ENCODE measurements at regions not wholly inside any gene's neighbourhood (a gene's known extent, or its start where the extent isn't known, plus 50 kb on each side); places are given as distances from the start of the nearest gene placed in this dataset.

DNA sequence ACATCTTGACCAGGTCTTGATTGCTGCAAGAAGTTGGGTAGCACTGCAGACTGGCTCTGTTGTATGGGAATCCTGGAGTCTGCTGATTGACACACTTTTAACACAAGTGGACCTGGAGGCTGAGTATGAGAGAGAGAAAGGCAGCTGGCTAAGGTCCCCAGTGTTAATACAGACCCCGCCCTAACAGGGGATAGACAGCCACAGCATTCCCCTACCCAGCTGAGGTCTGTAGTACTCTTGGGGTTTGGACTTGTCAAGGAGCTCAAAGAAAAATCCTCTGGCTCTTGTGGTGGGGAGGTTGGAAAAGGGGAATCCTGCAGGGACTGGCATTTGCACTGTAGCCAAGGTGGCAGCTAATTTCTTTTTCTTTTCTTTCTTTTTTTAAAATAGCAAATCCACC lies 192.7 kb downstream of the ZNF621 start:
- DNase-seq (ENCODE audit: extremely low spot score): no peak
- ChIA-PET POLR2A (no interaction called here), CTCF (no interaction called here)
- TF ChIP-seq ZNF384 (IDR thresholded peaks at IDR 0.05): no peak
- no peak for TF ChIP-seq CTBP1 (IDR thresholded peaks at IDR 0.05; ENCODE audit: borderline replicate concordance)
- TF ChIP-seq ELF4 (IDR thresholded peaks at IDR 0.05): no peak
- no peak for TF ChIP-seq ARNT (IDR thresholded peaks at IDR 0.05)
- TF ChIP-seq NFRKB (IDR thresholded peaks at IDR 0.05): no peak
- no peak for TF ChIP-seq LEF1 (IDR thresholded peaks at IDR 0.05; ENCODE audit: borderline replicate concordance)

DNA sequence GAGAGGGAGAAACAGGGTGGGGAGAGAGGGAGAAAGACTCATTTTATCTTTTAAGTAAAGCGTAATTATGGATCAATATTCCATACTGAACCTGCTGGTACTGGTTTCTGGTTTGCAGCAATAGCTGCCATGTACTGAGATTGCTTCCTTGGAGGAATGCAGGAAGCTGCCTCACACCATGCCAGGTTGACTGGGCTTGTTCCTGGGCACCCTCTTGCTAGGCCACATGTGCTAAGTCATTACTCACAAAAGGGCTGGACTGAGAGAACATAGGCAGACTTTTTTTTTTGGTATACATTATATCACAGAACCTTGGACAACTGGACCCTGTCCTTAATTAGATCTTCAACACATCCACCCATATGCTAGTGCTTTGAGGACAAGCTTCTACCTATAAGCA lies 193.4 kb downstream of the ZNF621 start:
- ChIA-PET POLR2A (no interaction called here), CTCF (no interaction called here)
- no peak for TF ChIP-seq FOXK2 (IDR thresholded peaks at IDR 0.05)
- TF ChIP-seq, protein P1, sequence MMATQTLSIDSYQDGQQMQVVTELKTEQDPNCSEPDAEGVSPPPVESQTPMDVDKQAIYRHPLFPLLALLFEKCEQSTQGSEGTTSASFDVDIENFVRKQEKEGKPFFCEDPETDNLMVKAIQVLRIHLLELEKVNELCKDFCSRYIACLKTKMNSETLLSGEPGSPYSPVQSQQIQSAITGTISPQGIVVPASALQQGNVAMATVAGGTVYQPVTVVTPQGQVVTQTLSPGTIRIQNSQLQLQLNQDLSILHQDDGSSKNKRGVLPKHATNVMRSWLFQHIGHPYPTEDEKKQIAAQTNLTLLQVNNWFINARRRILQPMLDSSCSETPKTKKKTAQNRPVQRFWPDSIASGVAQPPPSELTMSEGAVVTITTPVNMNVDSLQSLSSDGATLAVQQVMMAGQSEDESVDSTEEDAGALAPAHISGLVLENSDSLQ (IDR thresholded peaks at IDR 0.05): no peak
- TF ChIP-seq TARDBP (IDR thresholded peaks at IDR 0.05): no peak
- TF ChIP-seq FOXM1 (IDR thresholded peaks at IDR 0.05; ENCODE audit: borderline replicate concordance): no peak
- no peak for TF ChIP-seq FOXA1 (IDR thresholded peaks at IDR 0.05)
- TF ChIP-seq ZNF384 (IDR thresholded peaks at IDR 0.05): no peak
- no peak for TF ChIP-seq BHLHE40 (IDR thresholded peaks at IDR 0.05; ENCODE audit: borderline replicate concordance)
- TF ChIP-seq SUZ12 (IDR thresholded peaks at IDR 0.05): no peak
- no peak for TF ChIP-seq NFRKB (IDR thresholded peaks at IDR 0.05)
- no peak for DNase-seq (ENCODE audit: extremely low spot score)

DNA sequence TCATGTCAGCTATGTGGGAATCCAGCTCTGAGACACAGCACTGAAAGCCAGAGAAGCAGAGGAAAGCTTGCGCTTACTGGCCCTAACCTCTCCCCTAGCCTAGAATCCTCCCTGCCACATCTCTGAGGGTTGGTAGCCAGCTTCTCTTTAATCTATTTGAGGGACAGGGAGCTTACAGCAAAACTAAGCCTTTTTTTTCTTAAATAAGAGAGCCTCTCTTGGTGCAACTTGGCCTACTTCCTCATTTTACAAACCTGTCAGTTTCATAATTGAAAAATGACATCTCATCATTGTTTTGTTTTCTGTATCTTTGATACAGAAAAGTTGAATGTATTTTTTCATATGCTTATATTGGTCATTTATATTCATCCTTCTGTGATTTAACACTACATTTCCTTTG lies 193.9 kb downstream of the ZNF621 start:
- DNase-seq (ENCODE audit: extremely low spot score): no peak
- TF ChIP-seq FOXK2 (IDR thresholded peaks at IDR 0.05) (no peak), ZNF384 (IDR thresholded peaks at IDR 0.05) (no peak), HDGF (IDR thresholded peaks at IDR 0.05; ENCODE audit: borderline replicate concordance) (no peak), TARDBP (IDR thresholded peaks at IDR 0.05) (no peak), BHLHE40 (IDR thresholded peaks at IDR 0.05; ENCODE audit: borderline replicate concordance) (no peak), FOXA1 (IDR thresholded peaks at IDR 0.05) (no peak)
- POLR2A ChIA-PET: no interaction called here

DNA sequence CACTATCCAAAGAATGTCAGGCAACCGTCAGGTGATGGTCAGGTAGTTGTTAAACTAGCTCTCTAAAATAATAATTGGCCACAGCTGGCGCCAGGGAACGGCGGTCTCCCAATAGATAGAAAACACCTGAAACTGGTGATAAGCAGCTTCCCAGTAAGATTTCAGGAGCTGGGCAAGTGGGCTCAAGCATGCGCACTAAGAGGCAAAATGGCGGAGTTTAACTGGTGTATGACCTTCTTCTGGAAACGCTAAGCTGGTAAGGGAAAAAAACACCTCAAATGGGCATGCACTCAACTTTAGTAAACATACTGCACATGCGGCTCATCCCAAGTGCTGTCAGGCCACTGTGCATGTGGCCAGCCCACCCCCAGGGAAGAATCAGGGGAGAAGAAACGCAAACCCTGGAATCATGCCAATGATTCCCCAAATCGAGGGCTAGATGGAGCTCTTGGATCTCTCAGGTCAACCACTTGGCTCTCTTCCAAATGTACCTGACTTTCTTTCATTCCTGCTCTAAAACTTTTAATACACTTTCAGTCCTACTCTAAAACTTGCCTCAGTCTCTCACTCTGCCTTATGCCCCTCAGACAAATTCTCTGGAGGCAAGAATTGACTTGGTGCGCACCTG lies 195.0 kb downstream of the ZNF621 start:
- DNase-seq (ENCODE audit: extremely low spot score): no peak
- CTCF ChIA-PET: interaction anchor here (0.6 kb wide), 1 partner anchor 62 kb away, joined by 3 read pairs; no protein-coding TSS in a partner anchor
- POLR2A ChIA-PET: no interaction called here
- TF ChIP-seq ZNF384 (IDR thresholded peaks at IDR 0.05) (no peak), SUZ12 (IDR thresholded peaks at IDR 0.05) (no peak)

More for the DNA sequence above, 193.9 kb downstream of the ZNF621 start:
- CTCF ChIA-PET: no interaction called here

DNA sequence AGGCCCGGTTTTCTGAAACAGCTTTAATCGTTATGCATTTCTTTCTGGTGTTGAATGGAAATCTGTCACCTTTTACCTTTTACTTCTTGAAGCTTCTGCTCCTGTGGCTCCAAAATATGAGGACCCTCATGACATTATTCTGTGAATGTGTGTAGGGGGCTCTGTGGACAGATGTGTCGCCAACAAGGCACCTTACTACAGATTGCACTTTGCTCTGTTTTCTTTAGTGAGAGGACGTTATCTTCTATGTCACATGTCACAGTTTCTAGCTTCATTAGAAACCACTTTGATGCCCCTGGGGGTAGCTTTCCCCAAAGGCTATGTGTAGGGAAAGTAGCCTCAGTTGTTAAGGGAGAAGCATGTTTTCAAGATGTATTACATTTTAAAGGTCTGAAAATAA lies 195.6 kb downstream of the ZNF621 start:
- ChIA-PET POLR2A (no interaction called here), CTCF (interaction anchor here (0.6 kb wide), 1 partner anchor 61 kb away, joined by 3 read pairs; no protein-coding TSS in a partner anchor)
- DNase-seq (ENCODE audit: extremely low spot score): no peak
- TF ChIP-seq BHLHE40 (IDR thresholded peaks at IDR 0.05; ENCODE audit: borderline replicate concordance) (no peak), LEF1 (IDR thresholded peaks at IDR 0.05; ENCODE audit: borderline replicate concordance) (no peak)

DNA sequence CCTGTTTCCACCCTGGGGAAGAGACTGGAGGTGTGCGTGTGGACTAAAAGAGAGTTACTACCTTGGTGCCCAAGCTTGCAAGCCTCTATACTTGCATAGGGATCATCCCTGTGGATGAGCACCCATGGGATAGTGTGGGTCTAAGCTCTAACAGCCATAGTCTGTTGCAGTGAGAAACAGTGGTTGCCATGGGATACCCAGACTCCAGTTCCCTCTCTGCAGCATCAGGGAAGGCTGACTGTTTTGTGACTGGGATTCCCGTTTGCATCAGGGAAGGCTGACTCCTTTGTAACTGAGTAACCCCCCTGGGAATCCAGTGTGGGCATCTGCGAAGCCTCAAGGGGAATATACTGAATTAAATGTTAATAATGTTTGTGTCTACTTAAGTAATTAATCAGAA lies 196.1 kb downstream of the ZNF621 start:
- no peak for DNase-seq (ENCODE audit: extremely low spot score)
- TF ChIP-seq L3MBTL2 (conservative IDR thresholded peaks at IDR 0.05): no peak
- no peak for TF ChIP-seq ELF4 (IDR thresholded peaks at IDR 0.05)
- no peak for TF ChIP-seq NFRKB (IDR thresholded peaks at IDR 0.05)
- TF ChIP-seq ARNT (IDR thresholded peaks at IDR 0.05): no peak
- no peak for TF ChIP-seq TARDBP (IDR thresholded peaks at IDR 0.05)
- TF ChIP-seq FOXA1 (IDR thresholded peaks at IDR 0.05): no peak
- TF ChIP-seq ZNF384 (IDR thresholded peaks at IDR 0.05): no peak
- TF ChIP-seq SP1 (IDR thresholded peaks at IDR 0.05): no peak
- TF ChIP-seq HDGF (IDR thresholded peaks at IDR 0.05; ENCODE audit: borderline replicate concordance): no peak
- no peak for TF ChIP-seq CTBP1 (IDR thresholded peaks at IDR 0.05; ENCODE audit: borderline replicate concordance)
- TF ChIP-seq, protein P1 (IDR thresholded peaks at IDR 0.05): no peak
- TF ChIP-seq FOXK2 (IDR thresholded peaks at IDR 0.05): no peak
- TF ChIP-seq FOXM1 (IDR thresholded peaks at IDR 0.05; ENCODE audit: borderline replicate concordance): no peak
- POLR2A ChIA-PET: no interaction called here
- CTCF ChIA-PET: no interaction called here

DNA sequence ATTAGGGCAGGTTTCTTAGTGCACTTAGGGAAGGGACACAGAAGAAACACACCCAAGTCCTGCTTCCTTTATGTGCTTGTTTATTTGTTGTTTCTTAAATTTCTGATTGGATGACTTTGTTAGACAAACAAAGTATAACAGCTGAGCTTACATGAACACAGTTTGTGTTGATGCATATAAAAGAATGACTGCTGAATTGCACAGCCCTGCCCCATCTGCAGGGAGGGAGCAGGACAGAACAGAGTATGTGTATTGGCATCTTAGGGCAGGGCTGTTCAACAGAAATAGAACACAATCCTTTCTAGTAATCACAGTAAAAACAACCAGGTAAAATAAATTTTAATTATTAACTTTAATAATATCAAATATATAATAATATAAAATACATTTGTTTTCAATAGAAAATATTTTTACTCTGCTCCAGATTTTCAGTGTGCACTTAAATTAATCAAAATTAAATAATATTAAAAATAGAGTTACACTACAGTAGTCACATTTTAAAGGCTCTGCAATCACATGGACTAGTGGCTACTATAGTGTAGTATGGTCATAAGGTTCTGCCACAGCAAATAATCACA lies 198.4 kb downstream of the ZNF621 start:
- CTCF ChIA-PET: no interaction called here
- no peak for DNase-seq (ENCODE audit: extremely low spot score)
- POLR2A ChIA-PET: no interaction called here

More for the DNA sequence above, 198.4 kb downstream of the ZNF621 start:
- TF ChIP-seq CTBP1 (IDR thresholded peaks at IDR 0.05; ENCODE audit: borderline replicate concordance) (no peak), FOXK2 (IDR thresholded peaks at IDR 0.05) (no peak), FOXA1 (IDR thresholded peaks at IDR 0.05) (no peak), ARNT (IDR thresholded peaks at IDR 0.05) (no peak), SP1 (IDR thresholded peaks at IDR 0.05) (no peak), L3MBTL2 (conservative IDR thresholded peaks at IDR 0.05) (no peak), LEF1 (IDR thresholded peaks at IDR 0.05; ENCODE audit: borderline replicate concordance) (no peak), HDGF (IDR thresholded peaks at IDR 0.05; ENCODE audit: borderline replicate concordance) (no peak), NFRKB (IDR thresholded peaks at IDR 0.05) (no peak), ELF4 (IDR thresholded peaks at IDR 0.05) (no peak), ZNF384 (IDR thresholded peaks at IDR 0.05) (no peak), FOXM1 (IDR thresholded peaks at IDR 0.05; ENCODE audit: borderline replicate concordance) (no peak), SUZ12 (IDR thresholded peaks at IDR 0.05) (no peak), TARDBP (IDR thresholded peaks at IDR 0.05) (no peak), BHLHE40 (IDR thresholded peaks at IDR 0.05; ENCODE audit: borderline replicate concordance) (no peak)
- TF ChIP-seq, protein P1 (IDR thresholded peaks at IDR 0.05): no peak
